Endodermal cell (in vitro differentiated cells): ENCODE measurements at regions not wholly inside any gene's neighbourhood (a gene's known extent, or its start where the extent isn't known, plus 50 kb on each side); places are given as distances from the start of the nearest gene placed in this dataset.

ENCODE experiments used
- DNase-seq: peaks from one replicate; pipeline ENCODE4 v3.0.0-alpha.2; 2017
- H3K27ac ChIP-seq: 2 replicates; pipeline ENCODE4 v1.5.1; 2013; ENCODE audit warnings: mild to moderate bottlenecking, low read depth, low read length, moderate library complexity
- H3K27me3 ChIP-seq: 2 replicates; pipeline ENCODE4 v1.6.1; 2013; ENCODE audit warnings: mild to moderate bottlenecking, low read length, moderate library complexity; ENCODE audit not compliant: insufficient read depth, control insufficient read depth, poor library complexity, severe bottlenecking
- H3K36me3 ChIP-seq: 2 replicates; pipeline ENCODE4 v1.7.0; 2013; ENCODE audit warnings: mild to moderate bottlenecking, low read length, moderate library complexity; ENCODE audit not compliant: control insufficient read depth, insufficient read depth
- H3K4me1 ChIP-seq: one replicate; pipeline ENCODE4 v1.7.0; 2013; ENCODE audit warnings: low read length; ENCODE audit not compliant: control insufficient read depth, insufficient read depth
- H3K4me3 ChIP-seq: 2 replicates; pipeline ENCODE4 v1.5.1; 2013; ENCODE audit warnings: mild to moderate bottlenecking, low read length, moderate library complexity
- H3K9ac ChIP-seq: 2 replicates; pipeline ENCODE4 v1.6.1; 2013; ENCODE audit warnings: mild to moderate bottlenecking, low read length, moderate library complexity; ENCODE audit not compliant: poor library complexity, severe bottlenecking; ENCODE audit errors: extremely low read depth
- H3K9me3 ChIP-seq: 2 replicates; pipeline ENCODE4 v1.6.1; 2013; ENCODE audit warnings: mild to moderate bottlenecking, low read length, moderate library complexity; ENCODE audit not compliant: control insufficient read depth
- H3K27ac Mint-ChIP-seq: 2 replicates; pipeline ENCODE4 v1.8.0; 2020; ENCODE audit warnings: mixed read lengths
- H3K27me3 Mint-ChIP-seq: 2 replicates; pipeline ENCODE4 v1.8.0; 2021; ENCODE audit warnings: mild to moderate bottlenecking, mixed read lengths; ENCODE audit not compliant: insufficient read depth
- H3K36me3 Mint-ChIP-seq: 2 replicates; pipeline ENCODE4 v1.8.0; 2020; ENCODE audit warnings: low read depth, mixed read lengths
- H3K4me1 Mint-ChIP-seq: 2 replicates; pipeline ENCODE4 v1.8.0; 2020; ENCODE audit warnings: mixed read lengths
- H3K4me3 Mint-ChIP-seq: 2 replicates; pipeline ENCODE4 v1.8.0; 2020; ENCODE audit warnings: mild to moderate bottlenecking, moderate library complexity, mixed read lengths
- H3K9me3 Mint-ChIP-seq: 2 replicates; pipeline ENCODE4 v1.8.0; 2020; ENCODE audit warnings: mild to moderate bottlenecking, mixed read lengths
- WGBS, 2 experiments: methylation state at CpG; one replicate each; pipeline versions ENCODE4 v1.1.5 to v1.1.7; 2013; ENCODE audit warnings: missing lambda C conversion rate in 2 of 2, mixed read lengths in 1 of 2; ENCODE audit not compliant: insufficient coverage in 1 of 2, insufficient read length in 1 of 2; 5-methylcytosine and 5-hydroxymethylcytosine counted together
- TF ChIP-seq, protein P1 (sequence below): fragments of 200-600 bp; sonication (generic); conservative IDR thresholded peaks from 2 replicates; pipeline ENCODE4 v1.5.0; 2021; ENCODE audit warnings: antibody characterized with exemption, mild to moderate bottlenecking

DNA sequence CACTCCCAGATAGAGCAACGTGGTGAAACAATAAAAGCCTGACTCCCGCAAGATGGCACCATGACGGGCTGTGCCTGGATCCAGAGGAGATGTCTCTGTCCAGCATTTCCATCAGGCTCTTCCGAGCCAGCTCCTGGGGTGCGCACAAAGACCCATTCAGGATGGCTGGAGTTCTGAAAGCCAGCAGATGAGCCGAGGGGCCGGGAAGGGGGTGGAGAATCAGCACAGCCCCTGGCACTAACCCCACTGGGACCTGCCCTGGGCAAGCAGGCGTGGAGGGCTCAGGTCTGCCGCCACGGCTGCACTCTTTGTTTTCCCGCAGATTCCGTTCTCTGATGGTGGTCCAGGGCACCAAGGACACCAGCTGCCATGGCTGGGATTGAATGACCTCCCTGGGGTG is 97.2 kb upstream of the BLID start:
- no peak overlapping the region for H3K27ac Mint-ChIP-seq

DNA sequence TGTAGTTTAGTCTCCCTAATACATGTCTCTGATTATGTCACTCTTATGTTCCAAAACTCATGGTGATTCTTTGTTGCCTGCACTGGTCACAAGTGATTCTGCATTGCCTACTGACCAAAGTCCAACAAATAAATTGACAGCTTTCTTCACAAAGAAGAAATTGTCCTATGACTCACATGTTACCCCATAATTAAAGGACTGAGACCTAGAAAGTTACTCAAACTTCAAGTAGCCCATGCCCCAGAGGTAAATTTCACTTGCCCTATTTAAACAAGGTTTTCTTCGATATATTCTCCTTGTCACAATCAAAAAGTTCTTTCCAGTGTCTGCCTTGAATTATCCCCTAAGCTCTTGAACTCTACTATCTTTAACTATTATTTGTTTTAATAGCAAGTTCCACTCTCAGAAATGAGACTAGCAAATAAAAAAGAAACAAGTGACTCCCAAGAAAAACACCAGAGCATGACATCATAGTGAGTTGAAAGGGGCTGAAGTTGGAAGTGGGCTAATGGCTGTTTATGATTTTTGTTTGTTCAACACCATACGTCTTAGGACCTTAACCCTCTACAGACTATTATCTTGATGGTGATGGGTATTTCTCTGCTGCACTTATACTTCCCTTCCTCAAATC is 94.5 kb upstream of the BLID start:
- TF ChIP-seq, protein P1, sequence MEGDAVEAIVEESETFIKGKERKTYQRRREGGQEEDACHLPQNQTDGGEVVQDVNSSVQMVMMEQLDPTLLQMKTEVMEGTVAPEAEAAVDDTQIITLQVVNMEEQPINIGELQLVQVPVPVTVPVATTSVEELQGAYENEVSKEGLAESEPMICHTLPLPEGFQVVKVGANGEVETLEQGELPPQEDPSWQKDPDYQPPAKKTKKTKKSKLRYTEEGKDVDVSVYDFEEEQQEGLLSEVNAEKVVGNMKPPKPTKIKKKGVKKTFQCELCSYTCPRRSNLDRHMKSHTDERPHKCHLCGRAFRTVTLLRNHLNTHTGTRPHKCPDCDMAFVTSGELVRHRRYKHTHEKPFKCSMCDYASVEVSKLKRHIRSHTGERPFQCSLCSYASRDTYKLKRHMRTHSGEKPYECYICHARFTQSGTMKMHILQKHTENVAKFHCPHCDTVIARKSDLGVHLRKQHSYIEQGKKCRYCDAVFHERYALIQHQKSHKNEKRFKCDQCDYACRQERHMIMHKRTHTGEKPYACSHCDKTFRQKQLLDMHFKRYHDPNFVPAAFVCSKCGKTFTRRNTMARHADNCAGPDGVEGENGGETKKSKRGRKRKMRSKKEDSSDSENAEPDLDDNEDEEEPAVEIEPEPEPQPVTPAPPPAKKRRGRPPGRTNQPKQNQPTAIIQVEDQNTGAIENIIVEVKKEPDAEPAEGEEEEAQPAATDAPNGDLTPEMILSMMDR, result no peak
- Mint-ChIP-seq H3K27ac (no peak overlapping the region), H3K4me1 (peaks cover 7% of the 10 kb centered on the region), H3K27me3 (peaks cover 4% of the 10 kb centered on the region), H3K9me3 (no peaks in the 10 kb centered on the region), H3K4me3 (no peak overlapping the region), H3K36me3 (no peaks in the 10 kb centered on the region)
- H3K9ac ChIP-seq, result no peak overlapping the region
- H3K27ac ChIP-seq, result no peak overlapping the region
- H3K9me3 ChIP-seq, result no peaks in the 10 kb centered on the region
- no peak for DNase-seq
- H3K36me3 ChIP-seq, result no peaks in the 10 kb centered on the region
- H3K4me3 ChIP-seq, result no peak overlapping the region
- H3K27me3 ChIP-seq, result no peaks in the 10 kb centered on the region
- peaks cover 3% of the 10 kb centered on the region for H3K4me1 ChIP-seq
- 94 to 100% methylated on average over 1 of the region's 2 CpGs for WGBS, 2 experiments

More for the DNA sequence above, 97.2 kb upstream of the BLID start:
- Histone ChIP-seq H3K27me3 (no peaks in the 10 kb centered on the region), H3K9me3 (no peaks in the 10 kb centered on the region), H3K4me3 (no peak overlapping the region), H3K36me3 (no peaks in the 10 kb centered on the region), H3K9ac (no peak overlapping the region), H3K4me1 (peaks cover 3% of the 10 kb centered on the region), H3K27ac (no peak overlapping the region)
- DNase-seq, result no peak
- H3K4me1 Mint-ChIP-seq, result peaks cover 21% of the 10 kb centered on the region
- no peak overlapping the region for H3K4me3 Mint-ChIP-seq
- peaks cover 3% of the 10 kb centered on the region for H3K27me3 Mint-ChIP-seq
- no peaks in the 10 kb centered on the region for H3K36me3 Mint-ChIP-seq
- 90 to 100% methylated on average over 6 to 12 of the region's 12 CpGs for WGBS, 2 experiments
- H3K9me3 Mint-ChIP-seq, result no peaks in the 10 kb centered on the region
- TF ChIP-seq, protein P1, result no peak

DNA sequence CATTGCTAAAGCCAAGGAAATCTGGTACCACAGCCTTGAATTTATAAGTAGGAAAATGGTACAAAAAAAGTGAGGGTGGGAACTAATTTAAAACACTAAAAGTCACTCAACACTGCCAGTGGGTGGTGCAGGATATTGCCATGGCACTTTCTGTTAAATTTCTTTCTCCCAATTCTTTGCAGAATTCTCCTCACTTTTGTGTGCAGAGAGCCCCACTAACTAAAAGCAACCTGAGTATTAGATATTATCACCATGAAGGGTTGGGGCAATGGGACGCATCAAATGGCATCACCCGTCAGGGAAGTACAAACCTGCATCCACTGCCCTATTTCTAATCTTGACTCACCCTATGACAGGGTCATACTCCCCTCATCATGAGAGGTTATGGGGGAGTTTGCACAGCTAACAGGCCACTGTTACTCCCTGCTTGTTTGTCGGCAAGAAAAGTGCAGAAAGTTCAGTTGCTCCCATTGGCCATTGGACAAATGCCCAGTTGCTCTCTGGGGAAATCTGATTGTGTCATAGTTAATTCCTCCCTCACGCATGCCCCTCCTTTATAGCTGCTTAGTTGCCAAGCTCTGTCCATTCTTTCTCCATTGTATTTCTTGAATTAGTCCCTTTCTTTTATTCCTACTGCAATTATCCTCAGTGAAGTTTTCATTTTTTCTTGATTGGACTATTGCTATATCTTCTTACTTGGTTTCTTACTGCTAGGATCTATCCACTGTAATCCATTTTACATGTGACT is 93.8 kb upstream of the BLID start:
- H3K9ac ChIP-seq, result no peak overlapping the region
- H3K4me3 ChIP-seq, result no peak overlapping the region

More for the DNA sequence above, 93.8 kb upstream of the BLID start:
- TF ChIP-seq, protein P1, result no peak
- Mint-ChIP-seq H3K4me1 (no peaks in the 10 kb centered on the region), H3K27ac (no peak overlapping the region), H3K27me3 (peaks cover 7% of the 10 kb centered on the region), H3K9me3 (no peaks in the 10 kb centered on the region), H3K4me3 (no peak overlapping the region), H3K36me3 (no peaks in the 10 kb centered on the region)
- Histone ChIP-seq H3K27ac (no peak overlapping the region), H3K36me3 (no peaks in the 10 kb centered on the region), H3K27me3 (peaks cover 1% of the 10 kb centered on the region), H3K9me3 (no peaks in the 10 kb centered on the region), H3K4me1 (no peaks in the 10 kb centered on the region)
- DNase-seq, result no peak
- WGBS, 2 experiments, result 99 to 100% methylated on average over 2 to 4 of the region's 4 CpGs
